ENCODE measurements at regions not wholly inside any gene's neighbourhood (a gene's known extent, or its start where the extent isn't known, plus 50 kb on each side); places are given as distances from the start of the nearest gene placed in this dataset.

- CTCF ChIA-PET: no interaction called here
- POLR2A ChIA-PET: no interaction called here
- DNase-seq (ENCODE audit: low read depth, low spot score): no peak
- no peak overlapping the region for H3K4me3 ChIP-seq (ENCODE audit: low read depth, low read length)
- TF ChIP-seq CTCF (IDR thresholded peaks at IDR 0.05; ENCODE audit: insufficient read depth, low read length, missing control alignments): no peak
These were observed 663.3 kb upstream of the HS6ST1 start for GRCh38 chr2:128982001-128982400.

- ChIA-PET POLR2A (no interaction called here), CTCF (no interaction called here)
- TF ChIP-seq CTCF (IDR thresholded peaks at IDR 0.05; ENCODE audit: insufficient read depth, low read length, missing control alignments): no peak
These were observed 664.0 kb upstream of the HS6ST1 start for GRCh38 chr2:128982670-128983069.

GRCh38 chr2:128983094-128983493, 664.4 kb upstream of the HS6ST1 start:
- ChIA-PET CTCF (no interaction called here), POLR2A (no interaction called here)
- no peak overlapping the region for H3K4me3 ChIP-seq (ENCODE audit: low read depth, low read length)
- no peak for TF ChIP-seq CTCF (IDR thresholded peaks at IDR 0.05; ENCODE audit: insufficient read depth, low read length, missing control alignments)
- no peak for DNase-seq (ENCODE audit: low read depth, low spot score)

More at GRCh38 chr2:128982670-128983069, 664.0 kb upstream of the HS6ST1 start:
- no peak overlapping the region for H3K4me3 ChIP-seq (ENCODE audit: low read depth, low read length)
- no peak for DNase-seq (ENCODE audit: low read depth, low spot score)

GRCh38 chr2:128984081-128984480, 665.4 kb upstream of the HS6ST1 start:
- CTCF ChIA-PET: no interaction called here
- DNase-seq (ENCODE audit: low read depth, low spot score): no peak
- no peak overlapping the region for H3K4me3 ChIP-seq (ENCODE audit: low read depth, low read length)
- POLR2A ChIA-PET: no interaction called here
- TF ChIP-seq CTCF (IDR thresholded peaks at IDR 0.05; ENCODE audit: insufficient read depth, low read length, missing control alignments): no peak

GRCh38 chr2:128984855-128985254, 666.2 kb upstream of the HS6ST1 start:
- no peak for DNase-seq (ENCODE audit: low read depth, low spot score)
- no peak for TF ChIP-seq CTCF (IDR thresholded peaks at IDR 0.05; ENCODE audit: insufficient read depth, low read length, missing control alignments)
- ChIA-PET POLR2A (no interaction called here), CTCF (no interaction called here)
- no peak overlapping the region for H3K4me3 ChIP-seq (ENCODE audit: low read depth, low read length)

GRCh38 chr2:128986026-128986715, 667.5 kb upstream of the HS6ST1 start:
- CTCF ChIA-PET: no interaction called here
- TF ChIP-seq CTCF (IDR thresholded peaks at IDR 0.05; ENCODE audit: insufficient read depth, low read length, missing control alignments): no peak
- no peak for DNase-seq (ENCODE audit: low read depth, low spot score)
- H3K4me3 ChIP-seq (ENCODE audit: low read depth, low read length): no peak overlapping the region
- POLR2A ChIA-PET: no interaction called here

Data from AG04449 (cell line).